IMR-90 (cell line): ENCODE measurements at regions not wholly inside any gene's neighbourhood (a gene's known extent, or its start where the extent isn't known, plus 50 kb on each side); places are given as distances from the start of the nearest gene placed in this dataset.

Source experiments
- ATAC-seq: fragments of 200-7000 bp; cut with Tn5 transposase; 2 replicates; pipeline ENCODE4 v1.9.1; 2020; ENCODE audit warnings: low read depth, mild to moderate bottlenecking, moderate library complexity
- BruUV-seq: library from RNA; stranded (reverse); fragments of 400-500 nt; replicated peaks from 2 replicates; lab custom pipeline; 2021; lab: Mats Ljungman, UMichigan
- CTCF ChIA-PET: fragments of 300-600 bp; formaldehyde crosslinking; extraction: SDS; loops from one replicate; lab custom pipeline; 2021; ENCODE audit warnings: antibody characterized with exemption; lab: Yijun Ruan, JAX
- POLR2A ChIA-PET: fragments of 300-600 bp; sonication (Branson Sonifier 250); formaldehyde crosslinking; loops from one replicate; lab custom pipeline; 2022; ENCODE audit warnings: antibody characterized with exemption; ENCODE audit not compliant: unreplicated experiment; lab: Charles Lee
- DNase-seq: peaks from one replicate; pipeline ENCODE4 v3.0.0; 2013
- H2AFZ ChIP-seq: replicated peaks from 2 replicates; pipeline ENCODE3; 2013; ENCODE audit warnings: low read length, mild to moderate bottlenecking; ENCODE audit not compliant: poor library complexity
- H2AK5ac ChIP-seq: 2 replicates; pipeline ENCODE4 v1.6.1; 2013; ENCODE audit warnings: low read depth, low read length, inconsistent platforms
- H2AK9ac ChIP-seq: replicated peaks from 2 replicates; pipeline ENCODE3; 2013; ENCODE audit warnings: mild to moderate bottlenecking, low read depth, low read length, moderate library complexity; ENCODE audit not compliant: poor library complexity
- H2BK120ac ChIP-seq: 2 replicates; pipeline ENCODE4 v1.6.1; 2013; ENCODE audit warnings: low read depth, low read length, inconsistent platforms
- H2BK15ac ChIP-seq: 3 replicates; pipeline ENCODE4 v1.6.1; 2013; ENCODE audit warnings: low read depth, low read length, inconsistent platforms
- H2BK20ac ChIP-seq: 2 replicates; pipeline ENCODE4 v1.6.1; 2013; ENCODE audit warnings: low read depth, mild to moderate bottlenecking, inconsistent platforms, low read length, moderate library complexity
- H2BK5ac ChIP-seq: 2 replicates; pipeline ENCODE4 v1.6.1; 2013; ENCODE audit warnings: mild to moderate bottlenecking, low read depth, low read length, inconsistent platforms; ENCODE audit not compliant: poor library complexity, severe bottlenecking
- H3K14ac ChIP-seq: replicated peaks from 2 replicates; pipeline ENCODE4 v1.6.1; 2013; ENCODE audit warnings: low read depth, low read length, inconsistent platforms
- H3K18ac ChIP-seq: 2 replicates; pipeline ENCODE4 v1.6.1; 2013; ENCODE audit warnings: low read depth, low read length, control low read depth
- H3K23ac ChIP-seq: 2 replicates; pipeline ENCODE4 v1.6.1; 2013; ENCODE audit warnings: low read depth, low read length, inconsistent platforms
- H3K27ac ChIP-seq: 2 replicates; pipeline ENCODE4 v1.5.1; 2013; ENCODE audit warnings: mild to moderate bottlenecking, control low read depth, low read length; ENCODE audit not compliant: insufficient read depth
- H3K27me3 ChIP-seq: 2 replicates; pipeline ENCODE4 v1.6.1; 2013; ENCODE audit warnings: low read length; ENCODE audit not compliant: control insufficient read depth, insufficient read depth
- H3K36me3 ChIP-seq: 2 replicates; pipeline ENCODE4 v1.6.1; 2013; ENCODE audit warnings: low read length, mixed read lengths; ENCODE audit not compliant: control insufficient read depth, insufficient read depth
- H3K4ac ChIP-seq: 2 replicates; pipeline ENCODE4 v1.6.1; 2013; ENCODE audit warnings: low read depth, low read length, inconsistent platforms
- H3K4me1 ChIP-seq: 2 replicates; pipeline ENCODE4 v1.6.1; 2013; ENCODE audit warnings: low read length, mixed read lengths; ENCODE audit not compliant: control insufficient read depth, insufficient read depth
- H3K4me2 ChIP-seq: 2 replicates; pipeline ENCODE4 v1.6.1; 2013; ENCODE audit warnings: low read depth, mild to moderate bottlenecking, control low read depth, low read length, moderate library complexity
- H3K4me3 ChIP-seq: 2 replicates; pipeline ENCODE4 v1.5.1; 2013; ENCODE audit warnings: low read depth, mild to moderate bottlenecking, control low read depth, low read length, moderate library complexity; ENCODE audit not compliant: insufficient read depth
- H3K56ac ChIP-seq: 2 replicates; pipeline ENCODE4 v1.6.1; 2013; ENCODE audit warnings: low read length, inconsistent platforms; ENCODE audit not compliant: insufficient read depth; ENCODE audit errors: extremely low read depth
- H3K79me1 ChIP-seq, 2 experiments: 2 replicates each; pipeline ENCODE4 v1.6.1; 2013; ENCODE audit warnings: low read length in 2 of 2, inconsistent platforms in 1 of 2, low read depth in 1 of 2
- H3K9ac ChIP-seq: 2 replicates; pipeline ENCODE4 v1.6.1; 2013; ENCODE audit warnings: low read depth, low read length, control low read depth
- H3K9me1 ChIP-seq: 2 replicates; pipeline ENCODE4 v1.6.1; 2013; ENCODE audit warnings: low read length, inconsistent platforms; ENCODE audit not compliant: insufficient read depth
- H3K9me3 ChIP-seq: 2 replicates; pipeline ENCODE4 v1.6.1; 2013; ENCODE audit warnings: low read length; ENCODE audit not compliant: control insufficient read depth, insufficient read depth
- H4K20me1 ChIP-seq: 2 replicates; pipeline ENCODE4 v1.6.1; 2013; ENCODE audit warnings: low read length, inconsistent platforms; ENCODE audit not compliant: insufficient read depth
- H4K5ac ChIP-seq: 2 replicates; pipeline ENCODE4 v1.6.1; 2013; ENCODE audit warnings: mild to moderate bottlenecking, low read depth, low read length, control low read depth
- H4K8ac ChIP-seq, 2 experiments: 2 replicates each; pipeline ENCODE4 v1.6.1; 2013; ENCODE audit warnings: low read depth in 2 of 2, low read length in 2 of 2, control low read depth in 1 of 2, inconsistent platforms in 1 of 2
- H4K91ac ChIP-seq: 2 replicates; pipeline ENCODE4 v1.6.1; 2013; ENCODE audit warnings: low read depth, low read length, inconsistent platforms; ENCODE audit not compliant: insufficient read depth
- BHLHE40 ChIP-seq: fragments of 150-350 bp; IDR thresholded peaks from 2 replicates; pipeline ENCODE4 v1.6.1; 2016; ENCODE audit warnings: mild to moderate bottlenecking, low read depth, low read length
- CEBPB ChIP-seq: IDR thresholded peaks from 2 replicates; pipeline ENCODE4 v1.6.1; 2012; ENCODE audit warnings: low read depth, low read length, improper control_type of control experiment
- FOS ChIP-seq: fragments of 150-350 bp; IDR thresholded peaks from 2 replicates; pipeline ENCODE4 v1.6.1; 2016; ENCODE audit warnings: low read depth, low read length
- MAFK ChIP-seq: IDR thresholded peaks from 2 replicates; pipeline ENCODE4 v1.6.1; 2012; ENCODE audit warnings: low read depth, low read length, improper control_type of control experiment
- MAZ ChIP-seq: IDR thresholded peaks from 2 replicates; pipeline ENCODE4 v1.6.1; 2012; ENCODE audit warnings: low read depth, mild to moderate bottlenecking, low read length, improper control_type of control experiment, moderate library complexity, borderline replicate concordance
- MXI1 ChIP-seq: IDR thresholded peaks from 2 replicates; pipeline ENCODE4 v1.6.1; 2012; ENCODE audit warnings: low read depth, mild to moderate bottlenecking, low read length, moderate library complexity, borderline replicate concordance
- NFE2L2 ChIP-seq: fragments of 150-350 bp; IDR thresholded peaks from 2 replicates; pipeline ENCODE4 v1.6.1; 2016; ENCODE audit warnings: low read depth, mild to moderate bottlenecking, low read length
- POLR2A ChIP-seq: IDR thresholded peaks from 2 replicates; pipeline ENCODE4 v1.6.1; 2012; ENCODE audit warnings: mild to moderate bottlenecking, low read depth, low read length
- RAD21 ChIP-seq: IDR thresholded peaks from 2 replicates; pipeline ENCODE4 v1.6.1; 2012; ENCODE audit warnings: low read length, improper control_type of control experiment
- RFX5 ChIP-seq: IDR thresholded peaks from 2 replicates; pipeline ENCODE4 v1.8.0; 2012; ENCODE audit warnings: low read depth, mild to moderate bottlenecking, low read length, moderate library complexity
- SMC3 ChIP-seq: fragments of 150-350 bp; IDR thresholded peaks from 2 replicates; pipeline ENCODE4 v1.6.1; 2016; ENCODE audit warnings: low read depth, mild to moderate bottlenecking, antibody characterized with exemption, low read length, moderate library complexity
- WGBS, 2 experiments: methylation state at CpG; one replicate each; pipeline versions ENCODE4 v1.1.5 to v1.1.7; 2013; ENCODE audit warnings: missing lambda C conversion rate in 2 of 2; ENCODE audit not compliant: insufficient read length in 1 of 2; ENCODE audit errors: extremely low coverage in 2 of 2; 5-methylcytosine and 5-hydroxymethylcytosine counted together
- dilution Hi-C: fragments of 300-500 bp; cut with HindIII; formaldehyde crosslinking; loops from one replicate; pipeline ENCODE4 v1.14.3; 2018; ENCODE audit warnings: low sequenced_read_pairs; ENCODE audit not compliant: unreplicated experiment
- in situ Hi-C: fragments of 300-500 bp; cut with MboI; formaldehyde crosslinking; loops from 3 replicates; pipeline ENCODE4 v1.14.3; 2019; ENCODE audit warnings: low sequenced_read_pairs, inconsistent platforms, mixed read lengths
- intact Hi-C: fragments of 100-400 bp; cut with micrococcal nuclease; formaldehyde crosslinking; loops from 2 replicates; pipeline ENCODE4 v1.10.0; 2022
- TF ChIP-seq, protein P1 (sequence below): fragments of 150-350 bp; IDR thresholded peaks from 2 replicates; pipeline ENCODE4 v1.6.1; 2017; ENCODE audit warnings: mild to moderate bottlenecking, antibody characterized with exemption, low read length, low read depth
- TF ChIP-seq, protein P2 (sequence below): conservative IDR thresholded peaks from 2 replicates; pipeline ENCODE4 v1.5.1; 2012; ENCODE audit warnings: mild to moderate bottlenecking, low read depth, low read length, improper control_type of control experiment
- TF ChIP-seq, protein P3 (sequence below): fragments of 150-350 bp; IDR thresholded peaks from 2 replicates; pipeline ENCODE4 v1.6.1; 2016; ENCODE audit warnings: low read depth, mild to moderate bottlenecking, low read length, moderate library complexity, borderline replicate concordance

DNA sequence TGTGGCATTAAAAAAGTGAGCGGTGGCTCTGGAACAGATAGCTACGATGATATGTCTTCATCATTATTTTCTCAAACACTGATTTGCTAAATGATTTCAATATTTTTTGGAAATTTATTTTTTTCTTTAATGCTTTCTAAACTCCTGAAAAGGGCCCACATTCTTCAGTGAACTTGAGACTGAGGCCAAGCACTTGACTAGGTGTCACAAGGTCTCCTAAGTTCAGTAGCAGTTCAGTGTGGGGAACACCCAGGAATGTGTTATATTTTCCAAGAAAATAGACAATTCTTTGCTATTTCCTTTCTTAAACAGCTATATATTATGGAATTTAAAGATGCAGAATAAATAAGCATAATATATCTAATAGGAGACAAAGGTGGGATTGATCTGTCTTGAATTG is 850.9 kb downstream of the USP25 start:
- dilution Hi-C loops: no loop called here
- no peaks in the 10 kb centered on the region for H3K9me1 ChIP-seq
- H4K8ac ChIP-seq: no peak overlapping the region
- no CpG with 5 or more reads among the region's 2 CpGs for WGBS, 2 experiments
- no peak overlapping the region for H3K56ac ChIP-seq
- no peak overlapping the region for H2AK9ac ChIP-seq
- H2AFZ ChIP-seq: no peak overlapping the region
- no peak overlapping the region for H3K4me3 ChIP-seq
- BruUV-seq: no TSS peak
- H3K4ac ChIP-seq: no peak overlapping the region
- H3K4me1 ChIP-seq: no peaks in the 10 kb centered on the region
- no peak overlapping the region for H3K14ac ChIP-seq
- H2BK15ac ChIP-seq: no peak overlapping the region
- intact Hi-C loops: no loop called here
- H3K36me3 ChIP-seq: no peaks in the 10 kb centered on the region
- ChIA-PET POLR2A (no interaction called here), CTCF (no interaction called here)
- no peaks in the 10 kb centered on the region for H3K79me1 ChIP-seq
- in situ Hi-C loops: no loop called here
- no peak overlapping the region for H3K9ac ChIP-seq
- H3K4me2 ChIP-seq: no peak overlapping the region
- no peaks in the 10 kb centered on the region for H3K9me3 ChIP-seq
- H3K27ac ChIP-seq: no peak overlapping the region
- TF ChIP-seq MXI1: no peak
- no peak for TF ChIP-seq RFX5
- TF ChIP-seq RAD21: no peak
- no peak for TF ChIP-seq MAFK
- no peak for TF ChIP-seq NFE2L2
- TF ChIP-seq, protein P1, sequence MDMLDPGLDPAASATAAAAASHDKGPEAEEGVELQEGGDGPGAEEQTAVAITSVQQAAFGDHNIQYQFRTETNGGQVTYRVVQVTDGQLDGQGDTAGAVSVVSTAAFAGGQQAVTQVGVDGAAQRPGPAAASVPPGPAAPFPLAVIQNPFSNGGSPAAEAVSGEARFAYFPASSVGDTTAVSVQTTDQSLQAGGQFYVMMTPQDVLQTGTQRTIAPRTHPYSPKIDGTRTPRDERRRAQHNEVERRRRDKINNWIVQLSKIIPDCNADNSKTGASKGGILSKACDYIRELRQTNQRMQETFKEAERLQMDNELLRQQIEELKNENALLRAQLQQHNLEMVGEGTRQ: no peak
- TF ChIP-seq CEBPB: no peak
- TF ChIP-seq POLR2A: no peak
- TF ChIP-seq MAZ: no peak
- TF ChIP-seq, protein P2, sequence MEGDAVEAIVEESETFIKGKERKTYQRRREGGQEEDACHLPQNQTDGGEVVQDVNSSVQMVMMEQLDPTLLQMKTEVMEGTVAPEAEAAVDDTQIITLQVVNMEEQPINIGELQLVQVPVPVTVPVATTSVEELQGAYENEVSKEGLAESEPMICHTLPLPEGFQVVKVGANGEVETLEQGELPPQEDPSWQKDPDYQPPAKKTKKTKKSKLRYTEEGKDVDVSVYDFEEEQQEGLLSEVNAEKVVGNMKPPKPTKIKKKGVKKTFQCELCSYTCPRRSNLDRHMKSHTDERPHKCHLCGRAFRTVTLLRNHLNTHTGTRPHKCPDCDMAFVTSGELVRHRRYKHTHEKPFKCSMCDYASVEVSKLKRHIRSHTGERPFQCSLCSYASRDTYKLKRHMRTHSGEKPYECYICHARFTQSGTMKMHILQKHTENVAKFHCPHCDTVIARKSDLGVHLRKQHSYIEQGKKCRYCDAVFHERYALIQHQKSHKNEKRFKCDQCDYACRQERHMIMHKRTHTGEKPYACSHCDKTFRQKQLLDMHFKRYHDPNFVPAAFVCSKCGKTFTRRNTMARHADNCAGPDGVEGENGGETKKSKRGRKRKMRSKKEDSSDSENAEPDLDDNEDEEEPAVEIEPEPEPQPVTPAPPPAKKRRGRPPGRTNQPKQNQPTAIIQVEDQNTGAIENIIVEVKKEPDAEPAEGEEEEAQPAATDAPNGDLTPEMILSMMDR: no peak
- TF ChIP-seq SMC3: no peak
- TF ChIP-seq, protein P3, sequence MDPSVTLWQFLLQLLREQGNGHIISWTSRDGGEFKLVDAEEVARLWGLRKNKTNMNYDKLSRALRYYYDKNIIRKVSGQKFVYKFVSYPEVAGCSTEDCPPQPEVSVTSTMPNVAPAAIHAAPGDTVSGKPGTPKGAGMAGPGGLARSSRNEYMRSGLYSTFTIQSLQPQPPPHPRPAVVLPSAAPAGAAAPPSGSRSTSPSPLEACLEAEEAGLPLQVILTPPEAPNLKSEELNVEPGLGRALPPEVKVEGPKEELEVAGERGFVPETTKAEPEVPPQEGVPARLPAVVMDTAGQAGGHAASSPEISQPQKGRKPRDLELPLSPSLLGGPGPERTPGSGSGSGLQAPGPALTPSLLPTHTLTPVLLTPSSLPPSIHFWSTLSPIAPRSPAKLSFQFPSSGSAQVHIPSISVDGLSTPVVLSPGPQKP: no peak
- no peak for TF ChIP-seq FOS
- TF ChIP-seq BHLHE40: no peak
- no peaks in the 10 kb centered on the region for H3K27me3 ChIP-seq
- H4K91ac ChIP-seq: no peak overlapping the region
- no peak overlapping the region for H2BK120ac ChIP-seq
- ATAC-seq (no peak), DNase-seq (no peak)
- no peak overlapping the region for H4K5ac ChIP-seq
- no peak overlapping the region for H2BK5ac ChIP-seq
- no peak overlapping the region for H2AK5ac ChIP-seq
- H3K23ac ChIP-seq: no peak overlapping the region
- H3K18ac ChIP-seq: no peak overlapping the region
- no peak overlapping the region for H2BK20ac ChIP-seq
- no peaks in the 10 kb centered on the region for H4K20me1 ChIP-seq
